Fibroblast of the aortic adventitia (primary cell): ENCODE measurements at regions not wholly inside any gene's neighbourhood (a gene's known extent, or its start where the extent isn't known, plus 50 kb on each side); places are given as distances from the start of the nearest gene placed in this dataset.

ENCODE experiments used
- DNase-seq: peaks from one replicate; pipeline ENCODE4 v3.0.0-alpha.2; 2010; ENCODE audit warnings: low read depth
- H3K4me3 ChIP-seq: 2 replicates; pipeline ENCODE4 v1.5.1; 2011; ENCODE audit warnings: low read depth, mild to moderate bottlenecking, control low read depth, low read length, moderate library complexity
- CTCF ChIP-seq: IDR thresholded peaks from 2 replicates; pipeline ENCODE4 v1.5.1; 2011; ENCODE audit warnings: mild to moderate bottlenecking, low read length, control low read depth, inconsistent platforms; ENCODE audit not compliant: insufficient read depth

- no peak for DNase-seq
- no peak for TF ChIP-seq CTCF
- no peak overlapping the region for H3K4me3 ChIP-seq
Measured at GRCh38 chr5:53338971-53339370, 141.5 kb upstream of the FST start.

- TF ChIP-seq CTCF = no peak
- DNase-seq = no peak
- H3K4me3 ChIP-seq = no peak overlapping the region
Measured at GRCh38 chr5:53339962-53340540, 140.4 kb upstream of the FST start.

GRCh38 chr5:53340956-53341750, 139.3 kb upstream of the FST start:
- no peak for TF ChIP-seq CTCF
- no peak overlapping the region for H3K4me3 ChIP-seq
- no peak for DNase-seq

GRCh38 chr5:53342236-53342635, 138.2 kb upstream of the FST start:
- H3K4me3 ChIP-seq = no peak overlapping the region
- no peak for TF ChIP-seq CTCF
- no peak for DNase-seq

GRCh38 chr5:53343187-53343586, 137.2 kb upstream of the FST start:
- peak; percentile 100 for DNase-seq
- no peak overlapping the region for H3K4me3 ChIP-seq
- TF ChIP-seq CTCF = no peak

GRCh38 chr5:53350368-53350767, 130.1 kb upstream of the FST start:
- H3K4me3 ChIP-seq = no peak overlapping the region

More at GRCh38 chr5:53350368-53350767, 130.1 kb upstream of the FST start:
- no peak for DNase-seq
- no peak for TF ChIP-seq CTCF
